HepG2 (cell line): ENCODE measurements at regions not wholly inside any gene's neighbourhood (a gene's known extent, or its start where the extent isn't known, plus 50 kb on each side); places are given as distances from the start of the nearest gene placed in this dataset.
A peak's percentile ranks its signal among the peaks of the same experiment; 100 is the strongest.

Experiments used
- ATAC-seq: fragments of 200-7000 bp; cut with Tn5 transposase; 3 replicates; pipeline ENCODE4 v1.9.1; 2020; ENCODE audit warnings: mild to moderate bottlenecking, moderate library complexity
- BruUV-seq: library from RNA; stranded (reverse); fragments of 400-500 nt; replicated peaks from 2 replicates; lab custom pipeline; 2021; lab: Mats Ljungman, UMichigan
- CTCF ChIA-PET: fragments of 300-600 bp; formaldehyde crosslinking; extraction: SDS; loops from one replicate; lab custom pipeline; 2021; ENCODE audit warnings: low total read pairs, inconsistent platforms, low intra/inter-chr PET ratio; lab: Yijun Ruan, JAX
- POLR2A ChIA-PET: fragments of 350-600 bp; sonication (Branson Sonifier 250); formaldehyde crosslinking; loops from one replicate; lab custom pipeline; 2020; ENCODE audit warnings: antibody characterized with exemption, inconsistent platforms; lab: Yijun Ruan, JAX
- DNase-seq: peaks from one replicate; pipeline ENCODE4 v3.0.0-alpha.2; 2015; ENCODE audit warnings: low spot score
- FAIRE-seq: peaks from 3 replicates; lab custom pipeline; 2011; peaks lifted over from hg19 to GRCh38; lab: Jason Lieb, UNC
- H2AFZ ChIP-seq: one replicate; pipeline ENCODE4 v1.6.1; 2011; ENCODE audit warnings: low read length, inconsistent platforms
- H3K27ac ChIP-seq: fragments of 300-600 bp; 3 replicates; pipeline ENCODE4 v1.8.0; 2011; ENCODE audit warnings: mixed run types, mild to moderate bottlenecking, mixed read lengths, low read length, inconsistent platforms; ENCODE audit not compliant: insufficient read depth; ENCODE audit errors: extremely low read length
- H3K27me3 ChIP-seq, 2 experiments: fragments of 200-600 bp in 1 of 2; 2 replicates in 1 of 2; 3 replicates in 1 of 2; pipeline versions ENCODE4 v1.6.0 to v1.8.0; 2011; ENCODE audit warnings: low read length in 2 of 2, mild to moderate bottlenecking in 2 of 2, moderate library complexity in 2 of 2, inconsistent platforms in 1 of 2; ENCODE audit not compliant: insufficient read depth in 2 of 2, control insufficient read depth in 1 of 2
- H3K36me3 ChIP-seq, 2 experiments: fragments of 200-600 bp in 1 of 2; replicated peaks in 1 of 2; 2 replicates in 1 of 2; 3 replicates in 1 of 2; pipeline versions ENCODE4 v1.5.1 to v1.8.0; 2011; ENCODE audit warnings: low read length in 2 of 2, inconsistent platforms in 1 of 2; ENCODE audit not compliant: insufficient read depth in 2 of 2, control insufficient read depth in 1 of 2
- H3K4me1 ChIP-seq: 2 replicates; pipeline ENCODE4 v1.5.1; 2012; ENCODE audit warnings: low read length, inconsistent platforms; ENCODE audit not compliant: insufficient read depth
- H3K4me2 ChIP-seq: 2 replicates; pipeline ENCODE4 v1.6.0; 2011; ENCODE audit warnings: low read depth, low read length, inconsistent platforms
- H3K4me3 ChIP-seq, 3 experiments: fragments of 200-600 bp in 1 of 3; sonication (generic), shearing (Covaris generic) in 1 of 3; replicated peaks in 1 of 3; 2 replicates each; pipeline ENCODE4 v1.5.1; 2011 to 2016; ENCODE audit warnings: low read length in 3 of 3, inconsistent platforms in 2 of 3, low read depth in 2 of 3, mild to moderate bottlenecking in 2 of 3, control low read depth in 1 of 3, mixed read lengths in 1 of 3; ENCODE audit not compliant: insufficient read depth in 1 of 3
- H3K79me2 ChIP-seq: one replicate; pipeline ENCODE4 v1.6.1; 2011; ENCODE audit warnings: low read length, inconsistent platforms; ENCODE audit not compliant: insufficient read depth
- H3K9ac ChIP-seq: 2 replicates; pipeline ENCODE4 v1.6.0; 2011; ENCODE audit warnings: mild to moderate bottlenecking, low read depth, low read length, inconsistent platforms; ENCODE audit not compliant: insufficient read depth
- H3K9me3 ChIP-seq: 2 replicates; pipeline ENCODE4 v1.5.1; 2012; ENCODE audit warnings: mild to moderate bottlenecking, low read length
- H4K20me1 ChIP-seq: 2 replicates; pipeline ENCODE4 v1.6.0; 2011; ENCODE audit warnings: inconsistent platforms, mild to moderate bottlenecking, low read length, moderate library complexity; ENCODE audit not compliant: insufficient read depth
- FOXA1 ChIP-seq, 2 experiments: fragments of 450-650 bp in 1 of 2; sonication (generic) in 1 of 2; formaldehyde crosslinking in 1 of 2; IDR thresholded peaks; 2 replicates each; pipeline versions ENCODE4 v1.4.0 to v1.6.1; 2016 to 2020; ENCODE audit warnings: missing genetic modification reagents in 1 of 2
- FOXA3 ChIP-seq: IDR thresholded peaks from 2 replicates; pipeline ENCODE4 v1.6.1; 2016; ENCODE audit warnings: missing genetic modification reagents, missing compliant biosample characterization
- FOXP1 ChIP-seq, 2 experiments: fragments of 450-650 bp in 1 of 2; IDR thresholded peaks; 2 replicates each; pipeline ENCODE4 v1.6.1; 2017 to 2018; ENCODE audit warnings: antibody characterized with exemption in 1 of 2
- GATAD1 ChIP-seq: IDR thresholded peaks from 2 replicates; pipeline ENCODE4 v1.6.1; 2016; ENCODE audit warnings: missing genetic modification reagents, missing compliant biosample characterization
- HDAC6 ChIP-seq: fragments of 200-600 bp; sonication (generic); IDR thresholded peaks from 2 replicates; pipeline ENCODE4 v1.7.0; 2017; ENCODE audit warnings: mild to moderate bottlenecking, antibody characterized with exemption, low read length, low read depth
- HES4 ChIP-seq: sonication (generic); formaldehyde crosslinking; IDR thresholded peaks from 2 replicates; pipeline ENCODE4 v1.9.0; 2021; ENCODE audit warnings: mild to moderate bottlenecking, missing genetic modification reagents, borderline replicate concordance
- RARG ChIP-seq: sonication (generic); formaldehyde crosslinking; IDR thresholded peaks from 2 replicates; pipeline ENCODE4 v1.4.0; 2020; ENCODE audit warnings: low read depth, mild to moderate bottlenecking, missing genetic modification reagents
- SOX13 ChIP-seq, 3 experiments: fragments of 450-650 bp in 1 of 3; sonication (generic) in 1 of 3; formaldehyde crosslinking in 1 of 3; IDR thresholded peaks in 2 of 3; conservative IDR thresholded peaks in 1 of 3; 2 replicates each; pipeline versions ENCODE4 v1.5.0 to v1.6.1; 2016 to 2020; ENCODE audit warnings: antibody characterized with exemption in 1 of 3, mild to moderate bottlenecking in 1 of 3, missing compliant biosample characterization in 1 of 3, missing genetic modification reagents in 1 of 3, moderate library complexity in 1 of 3
- TCF7 ChIP-seq: sonication (generic); IDR thresholded peaks from 2 replicates; pipeline ENCODE4 v1.6.1; 2016; ENCODE audit warnings: antibody characterized with exemption, low read depth
- XBP1 ChIP-seq: sonication (generic); formaldehyde crosslinking; IDR thresholded peaks from 2 replicates; pipeline ENCODE4 v1.5.0; 2020; ENCODE audit warnings: missing genetic modification reagents
- ZMYM3 ChIP-seq: sonication (generic); formaldehyde crosslinking; IDR thresholded peaks from 2 replicates; pipeline ENCODE4 v1.5.1; 2020; ENCODE audit warnings: mild to moderate bottlenecking, missing genetic modification reagents
- WGBS: methylation state at CpG from one replicate; pipeline ENCODE4 v1.1.6; 2017; ENCODE audit warnings: low lambda C conversion rate; 5-methylcytosine and 5-hydroxymethylcytosine counted together
- in situ Hi-C: cut with HindIII; loops from 2 replicates; pipeline ENCODE4 v1.10.0; 2017; ENCODE audit warnings: low pct_unique_long_range_greater_than_20kb; ENCODE audit not compliant: extremely low pct_ligation_motif_present
- intact Hi-C: fragments of 100-400 bp; cut with micrococcal nuclease; formaldehyde crosslinking; loops from one replicate; pipeline ENCODE4 v1.10.0; 2022; ENCODE audit not compliant: unreplicated experiment
- TF ChIP-seq, protein P1 (sequence below): sonication (generic); formaldehyde crosslinking; IDR thresholded peaks from 2 replicates; pipeline ENCODE4 v1.8.1; 2023; ENCODE audit warnings: mild to moderate bottlenecking, inconsistent platforms, moderate library complexity, missing genetic modification reagents, borderline replicate concordance

DNA sequence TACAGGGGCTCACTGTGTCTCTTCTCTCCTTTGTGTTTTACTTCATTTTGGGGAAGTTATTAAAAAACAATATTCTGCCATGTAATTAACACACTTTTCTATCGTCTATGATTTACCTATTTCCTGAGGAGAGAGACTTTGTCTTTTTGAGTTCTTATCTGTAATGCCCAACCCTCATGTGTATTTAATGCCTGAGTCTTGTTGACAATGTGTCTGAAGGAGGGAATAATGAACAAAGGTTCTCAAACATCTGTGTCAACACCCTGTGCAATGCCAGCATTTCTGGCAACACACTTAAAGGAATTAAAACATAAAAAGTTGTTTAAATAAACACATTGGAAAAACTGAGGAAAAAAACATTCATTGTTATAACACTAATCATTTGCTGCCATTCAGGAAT is 147.1 kb downstream of the SLC15A5 start:
- H3K9ac ChIP-seq: no peak overlapping the region
- in situ Hi-C loops: no loop called here
- no peak for DNase-seq
- H3K79me2 ChIP-seq: no peaks in the 10 kb centered on the region
- H3K4me2 ChIP-seq: no peak overlapping the region
- WGBS: 0% methylated on average over 1 of the region's 1 CpG
- H3K4me3 ChIP-seq: no peak overlapping the region
- H3K27me3 ChIP-seq: no peaks in the 10 kb centered on the region
- no peak for FAIRE-seq
- ChIA-PET CTCF (no interaction called here), POLR2A (no interaction called here)
- no TSS peak for BruUV-seq
- peaks cover 7% of the 10 kb centered on the region; the same call in 1 of the 2 replicates for H3K4me1 ChIP-seq
- H3K27ac ChIP-seq: no peak overlapping the region
- H4K20me1 ChIP-seq: no peaks in the 10 kb centered on the region
- no peak overlapping the region for H2AFZ ChIP-seq
- peaks cover 31% of the 10 kb centered on the region; the same call in 1 of the 2 replicates for H3K9me3 ChIP-seq
- H3K36me3 ChIP-seq: no peaks in the 10 kb centered on the region
- no peak for TF ChIP-seq GATAD1 (CRISPR knock-in tag)
- TF ChIP-seq FOXA1 (IDR thresholded peaks at IDR 0.05): no peak
- TF ChIP-seq FOXA1 (CRISPR knock-in tag; IDR thresholded peaks at IDR 0.05): peak; percentile 47
- TF ChIP-seq HDAC6: no peak
- no peak for TF ChIP-seq HES4 (CRISPR knock-in tag)
- 0 out of 2 replicates have a peak, but pooled peaks have one; percentile 9 for TF ChIP-seq TCF7
- TF ChIP-seq, protein P1, sequence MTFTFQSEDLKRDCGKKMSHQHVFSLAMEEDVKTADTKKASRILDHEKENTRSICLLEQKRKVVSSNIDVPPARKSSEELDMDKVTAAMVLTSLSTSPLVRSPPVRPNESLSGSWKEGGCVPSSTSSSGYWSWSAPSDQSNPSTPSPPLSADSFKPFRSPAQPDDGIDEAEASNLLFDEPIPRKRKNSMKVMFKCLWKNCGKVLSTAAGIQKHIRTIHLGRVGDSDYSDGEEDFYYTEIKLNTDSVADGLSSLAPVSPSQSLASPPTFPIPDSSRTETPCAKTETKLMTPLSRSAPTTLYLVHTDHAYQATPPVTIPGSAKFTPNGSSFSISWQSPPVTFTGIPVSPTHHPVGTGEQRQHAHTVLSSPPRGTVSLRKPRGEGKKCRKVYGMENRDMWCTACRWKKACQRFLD: no peak
- TF ChIP-seq XBP1 (CRISPR knock-in tag): no peak
- TF ChIP-seq ZMYM3: no peak
- TF ChIP-seq FOXA3 (CRISPR knock-in tag): 0 out of 2 replicates have a peak, but pooled peaks have one; percentile 9
- no peak for TF ChIP-seq RARG (CRISPR knock-in tag)
- no peak for TF ChIP-seq FOXP1 (IDR thresholded peaks at IDR 0.05)
- TF ChIP-seq FOXP1 (CRISPR knock-in tag; IDR thresholded peaks at IDR 0.05): 0 out of 2 replicates have a peak, but pooled peaks have one; percentile 22
- no peak for TF ChIP-seq SOX13 (IDR thresholded peaks at IDR 0.05)
- TF ChIP-seq SOX13 (CRISPR knock-in tag; conservative IDR thresholded peaks at IDR 0.05 in 1 of 2, IDR thresholded peaks at IDR 0.05 in 1 of 2): peak in 1 of 2 experiments; percentile 45; a peak in 1 of 4 replicates
- ATAC-seq: no peak
- intact Hi-C loops: no loop called here
